Stomach (tissue), 8 donors: ENCODE measurements at regions not wholly inside any gene's neighbourhood (a gene's known extent, or its start where the extent isn't known, plus 50 kb on each side); places are given as distances from the start of the nearest gene placed in this dataset.

ENCODE experiments used
- DNase-seq, 2 donors: peaks; one replicate each; pipeline versions ENCODE4 v3.0.0 to v3.0.0-alpha.2; 2013 to 2019
- H3K27ac ChIP-seq, 5 donors: fragments of 200-600 bp in 4 of 5; sonication (generic) in 4 of 5; one replicate each; pipeline ENCODE4 v1.5.1; 2013 to 2019; ENCODE audit warnings: mild to moderate bottlenecking in 1 of 5, moderate library complexity in 1 of 5
- H3K27me3 ChIP-seq, 3 donors: fragments of 200-600 bp; sonication (generic); one replicate each; pipeline ENCODE4 v1.5.1; 2017 to 2019; ENCODE audit warnings: mixed run types in 1 of 3
- H3K36me3 ChIP-seq, 4 donors: fragments of 200-600 bp; sonication (generic); 1 replicate in 3 of 4; 2 replicates in 1 of 4; pipeline ENCODE4 v1.5.1; 2016 to 2019
- H3K4me1 ChIP-seq, 4 donors: fragments of 200-600 bp; sonication (generic); one replicate each; pipeline ENCODE4 v1.5.1; 2016 to 2019
- H3K4me3 ChIP-seq, 4 donors: fragments of 200-600 bp; sonication (generic) in 3 of 4; one replicate each; pipeline ENCODE4 v1.5.1; 2016 to 2019; ENCODE audit warnings: mild to moderate bottlenecking in 1 of 4
- H3K9me3 ChIP-seq, 4 donors: fragments of 200-600 bp; sonication (generic); one replicate each; pipeline ENCODE4 v1.5.1; 2016 to 2019
- CTCF ChIP-seq, 7 experiments: fragments of 450-650 bp in 4 of 7; fragments of 200-600 bp in 3 of 7; sonication (generic) in 3 of 7; IDR thresholded peaks; one replicate each; pipeline ENCODE4 v1.5.1; 2016 to 2019; ENCODE audit warnings: antibody characterized with exemption in 7 of 7, control low read depth in 2 of 7, mild to moderate bottlenecking in 1 of 7
- EP300 ChIP-seq: sonication (generic); formaldehyde crosslinking; IDR thresholded peaks from one replicate; pipeline ENCODE4 v1.6.1; 2017; ENCODE audit warnings: antibody characterized with exemption
- POLR2A ChIP-seq, 4 donors: fragments of 450-650 bp; IDR thresholded peaks; one replicate each; pipeline ENCODE4 v1.6.1; 2016; ENCODE audit warnings: antibody characterized with exemption in 4 of 4, control low read depth in 2 of 4, mild to moderate bottlenecking in 1 of 4, moderate library complexity in 1 of 4
- POLR2AphosphoS5 ChIP-seq, 3 donors: sonication (generic); formaldehyde crosslinking; IDR thresholded peaks; one replicate each; pipeline ENCODE4 v1.6.1; 2016; ENCODE audit warnings: antibody characterized with exemption in 3 of 3
- WGBS, 5 donors: extraction: QIAGEN DNeasy Blood & Tissue Kit in 3 of 5; methylation state at CpG; one replicate each; pipeline versions ENCODE4 v1.1.5 to v1.1.7; 2013 to 2018; 5-methylcytosine and 5-hydroxymethylcytosine counted together
- intact Hi-C: fragments of 100-400 bp; cut with DNase I; formaldehyde crosslinking; loops from one replicate; pipeline ENCODE4 v1.15.1; 2023; ENCODE audit warnings: low total_unique reads
- donor health status: healthy with polysubstance abuse.
- donor health status: Bipolar disorder and iron deficiency.
- donor health status: healthy.

DNA sequence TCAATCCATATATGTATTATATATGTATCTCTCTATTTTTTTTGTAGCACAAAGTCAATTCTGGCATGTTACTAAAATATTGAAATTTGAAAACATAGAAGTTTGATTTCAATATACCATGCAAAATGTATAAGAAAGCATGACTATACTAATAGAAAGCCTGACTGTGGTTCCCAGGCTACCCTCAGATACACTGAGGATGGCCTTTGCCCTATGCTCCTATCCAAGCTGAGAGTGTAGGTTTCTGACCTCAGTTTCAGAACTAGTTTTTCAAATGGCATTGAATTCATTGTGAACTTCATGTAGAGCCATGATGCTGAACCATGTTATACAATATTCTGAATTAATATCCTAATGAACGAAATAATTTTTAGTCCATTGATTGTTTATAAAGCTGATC lies 220.4 kb upstream of the IZUMO3 start:
- no peaks in the 10 kb centered on the region for H3K4me1 ChIP-seq
- 74 to 87% (median 81%) methylated on average over 1 of the region's 1 CpG for WGBS, 5 donors
- peaks cover 0 to 33% (median 12%) of the 10 kb centered on the region in 4 donors for H3K9me3 ChIP-seq
- H3K4me3 ChIP-seq: no peak overlapping the region
- H3K36me3 ChIP-seq: no peaks in the 10 kb centered on the region
- no peaks in the 10 kb centered on the region for H3K27me3 ChIP-seq
- DNase-seq: no peak
- no peak for TF ChIP-seq CTCF (IDR thresholded peaks at IDR 0.05)
- TF ChIP-seq POLR2A (IDR thresholded peaks at IDR 0.05): no peak
- TF ChIP-seq POLR2AphosphoS5 (IDR thresholded peaks at IDR 0.05): no peak
- H3K27ac ChIP-seq: no peak overlapping the region
- intact Hi-C loops: no loop called here

- H3K9me3 ChIP-seq: peaks cover 0 to 34% (median 10%) of the 10 kb centered on the region in 4 donors
- WGBS, 5 donors: 49 to 70% (median 59%) methylated on average over 6 to 7 of the region's 7 CpGs
- TF ChIP-seq POLR2A (IDR thresholded peaks at IDR 0.05): no peak
- TF ChIP-seq POLR2AphosphoS5 (IDR thresholded peaks at IDR 0.05): no peak
- TF ChIP-seq EP300: no peak
- TF ChIP-seq CTCF (IDR thresholded peaks at IDR 0.05): no peak
- no peaks in the 10 kb centered on the region for H3K36me3 ChIP-seq
- H3K27ac ChIP-seq: no peak overlapping the region
- no peaks in the 10 kb centered on the region for H3K27me3 ChIP-seq
- DNase-seq: no peak
- H3K4me1 ChIP-seq: no peaks in the 10 kb centered on the region
- H3K4me3 ChIP-seq: no peak overlapping the region
- intact Hi-C loops: no loop called here
Observed at GRCh38 chr9:24765025-24765756, 219.5 kb upstream of the IZUMO3 start.

DNA sequence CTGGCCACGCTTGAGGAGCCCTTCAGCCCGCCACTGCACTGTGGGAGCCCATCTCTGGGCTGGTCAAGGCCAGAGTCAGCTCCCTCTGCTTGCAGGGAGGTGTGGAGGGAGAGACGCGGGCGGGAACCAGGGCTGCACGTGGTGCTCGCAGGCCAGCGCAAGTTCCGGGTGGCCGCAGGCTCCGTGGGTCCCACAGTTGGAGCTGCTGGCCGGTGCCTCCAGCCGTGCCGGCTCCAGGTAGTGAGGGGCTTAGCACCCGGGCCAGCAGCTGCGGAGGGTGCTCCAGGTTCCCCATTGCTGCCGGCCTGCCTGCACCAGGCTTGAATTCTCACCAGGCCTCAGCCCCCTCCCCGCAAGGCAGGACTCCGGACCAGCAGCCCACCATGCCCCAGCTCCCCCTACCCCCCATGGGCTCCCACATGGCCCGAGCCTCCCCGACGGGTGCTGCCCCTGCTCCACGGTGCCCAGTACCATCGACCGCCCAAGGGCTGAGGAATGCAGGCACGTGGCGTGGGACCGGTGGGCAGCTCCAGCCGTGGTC lies 192.8 kb upstream of the IZUMO3 start:
- H3K36me3 ChIP-seq: no peaks in the 10 kb centered on the region
- H3K27me3 ChIP-seq: no peaks in the 10 kb centered on the region
- intact Hi-C loops: no loop called here
- no peaks in the 10 kb centered on the region for H3K4me1 ChIP-seq
- H3K4me3 ChIP-seq: no peak overlapping the region
- no peak overlapping the region for H3K27ac ChIP-seq
- DNase-seq: no peak
- 88 to 92% (median 92%) methylated on average over 2 to 29 of the region's 29 CpGs for WGBS, 5 donors
- TF ChIP-seq CTCF (IDR thresholded peaks at IDR 0.05): no peak
- no peak for TF ChIP-seq EP300
- TF ChIP-seq POLR2A (IDR thresholded peaks at IDR 0.05): no peak
- no peak for TF ChIP-seq POLR2AphosphoS5 (IDR thresholded peaks at IDR 0.05)
- H3K9me3 ChIP-seq: peaks cover 0 to 23% (median 16%) of the 10 kb centered on the region in 4 donors

DNA sequence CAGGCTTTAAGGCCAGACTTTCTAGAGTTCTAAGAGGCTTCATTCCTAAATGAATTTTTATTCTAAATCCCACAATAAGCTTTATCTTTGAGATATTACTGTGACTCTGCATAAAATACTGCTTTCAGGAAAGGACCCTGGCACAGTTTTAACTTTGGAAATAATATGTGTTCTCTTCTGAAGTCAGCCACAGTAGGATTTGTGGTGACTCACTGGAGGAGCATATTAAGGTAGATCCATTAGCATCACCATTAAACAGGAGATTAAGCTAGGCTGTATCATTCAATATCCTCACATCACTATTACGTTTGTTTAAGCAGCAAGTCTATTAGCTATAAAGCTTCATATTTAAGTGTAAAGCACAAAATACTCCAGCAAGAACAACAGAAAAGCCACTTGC lies 186.1 kb upstream of the IZUMO3 start:
- WGBS, 5 donors: 47 to 62% (median 60%) methylated on average over 1 of the region's 1 CpG
- Histone ChIP-seq H3K36me3 (no peaks in the 10 kb centered on the region), H3K4me3 (no peak overlapping the region), H3K9me3 (peaks cover 0 to 13% (median 0%) of the 10 kb centered on the region in 4 donors), H3K27me3 (no peaks in the 10 kb centered on the region), H3K4me1 (no peaks in the 10 kb centered on the region), H3K27ac (no peak overlapping the region)
- intact Hi-C loops: no loop called here
- no peak for DNase-seq
- TF ChIP-seq POLR2AphosphoS5 (IDR thresholded peaks at IDR 0.05) (no peak), POLR2A (IDR thresholded peaks at IDR 0.05) (no peak), CTCF (IDR thresholded peaks at IDR 0.05) (no peak), EP300 (no peak)
